H1 (cell line): ENCODE measurements at regions not wholly inside any gene's neighbourhood (a gene's known extent, or its start where the extent isn't known, plus 50 kb on each side); places are given as distances from the start of the nearest gene placed in this dataset.

Experiments
- ATF3 ChIP-seq: IDR thresholded peaks from 2 replicates; pipeline ENCODE4 v1.6.1; 2011; ENCODE audit warnings: low read depth, mild to moderate bottlenecking, low read length; ENCODE audit not compliant: insufficient read depth
- CTBP2 ChIP-seq: IDR thresholded peaks from 2 replicates; pipeline ENCODE4 v1.7.0; 2011; ENCODE audit warnings: borderline replicate concordance, mild to moderate bottlenecking, moderate library complexity, mixed read lengths, low read length; ENCODE audit not compliant: insufficient read depth, insufficient read length
- SIN3A ChIP-seq, 2 experiments: IDR thresholded peaks in 1 of 2; conservative IDR thresholded peaks in 1 of 2; 2 replicates each; pipeline ENCODE4 v1.6.1; 2011 to 2012; ENCODE audit warnings: low read length in 2 of 2, improper control_type of control experiment in 1 of 2, low read depth in 1 of 2, mild to moderate bottlenecking in 1 of 2
- SIX5 ChIP-seq: IDR thresholded peaks from 2 replicates; pipeline ENCODE4 v1.6.1; 2011; ENCODE audit warnings: mild to moderate bottlenecking, low read depth, low read length

GRCh38 chr14:30808576-30808975 is 65.8 kb upstream of the COCH start (continued):
- TF ChIP-seq SIX5, result no peak
- TF ChIP-seq CTBP2, result no peak
- no peak for TF ChIP-seq ATF3
- no peak for TF ChIP-seq SIN3A (conservative IDR thresholded peaks at IDR 0.05 in 1 of 2, IDR thresholded peaks at IDR 0.05 in 1 of 2; ENCODE audit: low read depth in 1 of 2, low read length in 2 of 2)
